ENCODE measurements at regions not wholly inside any gene's neighbourhood (a gene's known extent, or its start where the extent isn't known, plus 50 kb on each side); places are given as distances from the start of the nearest gene placed in this dataset.

DNA sequence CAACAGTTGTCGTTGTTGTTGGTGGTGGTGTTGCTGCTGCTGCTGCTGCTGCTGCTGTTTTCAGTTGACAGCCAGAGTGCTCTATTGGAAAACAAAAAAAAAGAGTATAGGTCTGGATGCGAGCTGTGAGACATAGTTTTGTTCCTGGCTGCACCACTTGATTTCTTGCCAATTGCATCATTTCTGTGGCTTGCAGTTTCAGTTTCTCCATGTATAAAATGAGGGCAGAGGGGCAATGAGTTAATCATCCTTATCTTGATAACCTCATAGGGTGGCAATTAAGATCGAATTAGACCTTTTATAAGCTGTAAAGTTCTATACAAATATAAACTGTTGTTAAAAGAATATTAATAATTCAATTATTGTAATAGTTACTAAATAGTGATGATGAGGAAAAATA is 156.7 kb downstream of the DMRTA2 start:
- Histone ChIP-seq H3K4me3 (ENCODE audit: low read depth, low read length, poor library complexity, severe bottlenecking) (no peak overlapping the region), H3K4me2 (ENCODE audit: low read length) (no peak overlapping the region), H3K79me2 (ENCODE audit: insufficient read depth, low read depth, low read length) (no peaks in the 10 kb centered on the region), H3K36me3 (ENCODE audit: insufficient read depth, low read length) (no peaks in the 10 kb centered on the region), H3K9me2 (ENCODE audit: insufficient read depth, low read length) (no peaks in the 10 kb centered on the region), H3K9me3 (ENCODE audit: low read length) (no peaks in the 10 kb centered on the region), H3K4me1 (ENCODE audit: insufficient read depth, low read length, poor library complexity, severe bottlenecking) (no peaks in the 10 kb centered on the region), H4K20me1 (ENCODE audit: insufficient read depth, low read length) (no peaks in the 10 kb centered on the region), H3K27ac (ENCODE audit: low read depth, low read length, poor library complexity, severe bottlenecking) (no peak overlapping the region), H2AFZ (ENCODE audit: low read length) (no peak overlapping the region)
- DNase-seq (ENCODE audit: low spot score) = no peak
- TF ChIP-seq EZH2phosphoT487 (IDR thresholded peaks at IDR 0.05; ENCODE audit: borderline replicate concordance, low read depth, low read length) = no peak
- no peak for TF ChIP-seq CTCF (conservative IDR thresholded peaks at IDR 0.05; ENCODE audit: low read length)
- ChIA-PET CTCF (ENCODE audit: unreplicated experiment) (no interaction called here), POLR2A (interaction anchor here (0.5 kb wide), 1 partner anchor 35 kb away, joined by 3 read pairs; no protein-coding TSS in a partner anchor)
- no TSS peak for BruUV-seq (replicated peaks)
- intact Hi-C loops (cut with micrococcal nuclease; ENCODE audit: unreplicated experiment) = no loop called here

GRCh38 chr1:50265790-50266314 is 157.1 kb downstream of the ELAVL4 start:
- Histone ChIP-seq H3K9me2 (ENCODE audit: insufficient read depth, low read length) (no peaks in the 10 kb centered on the region), H3K36me3 (ENCODE audit: insufficient read depth, low read length) (no peaks in the 10 kb centered on the region), H2AFZ (ENCODE audit: low read length) (no peak overlapping the region), H3K4me2 (ENCODE audit: low read length) (no peak overlapping the region), H3K79me2 (ENCODE audit: insufficient read depth, low read depth, low read length) (no peaks in the 10 kb centered on the region), H3K9me3 (ENCODE audit: low read length) (no peaks in the 10 kb centered on the region), H3K4me3 (ENCODE audit: low read depth, low read length, poor library complexity, severe bottlenecking) (no peak overlapping the region), H3K27ac (ENCODE audit: low read depth, low read length, poor library complexity, severe bottlenecking) (no peak overlapping the region), H3K4me1 (ENCODE audit: insufficient read depth, low read length, poor library complexity, severe bottlenecking) (no peaks in the 10 kb centered on the region), H4K20me1 (ENCODE audit: insufficient read depth, low read length) (no peaks in the 10 kb centered on the region)
- CTCF ChIA-PET (ENCODE audit: unreplicated experiment) = no interaction called here
- POLR2A ChIA-PET = no interaction called here
- intact Hi-C loops (cut with micrococcal nuclease; ENCODE audit: unreplicated experiment) = no loop called here
- no TSS peak for BruUV-seq (replicated peaks)
- no peak for TF ChIP-seq EZH2phosphoT487 (IDR thresholded peaks at IDR 0.05; ENCODE audit: borderline replicate concordance, low read depth, low read length)
- TF ChIP-seq CTCF (conservative IDR thresholded peaks at IDR 0.05; ENCODE audit: low read length) = no peak
- no peak for DNase-seq (ENCODE audit: low spot score)

GRCh38 chr1:50264590-50264989 is 155.9 kb downstream of the ELAVL4 start:
- no peaks in the 10 kb centered on the region for H3K9me2 ChIP-seq (ENCODE audit: insufficient read depth, low read length)
- intact Hi-C loops (cut with micrococcal nuclease; ENCODE audit: unreplicated experiment) = no loop called here
- TF ChIP-seq CTCF (conservative IDR thresholded peaks at IDR 0.05; ENCODE audit: low read length) = no peak
- TF ChIP-seq EZH2phosphoT487 (IDR thresholded peaks at IDR 0.05; ENCODE audit: borderline replicate concordance, low read depth, low read length) = no peak
- no peak overlapping the region for H2AFZ ChIP-seq (ENCODE audit: low read length)
- no peak overlapping the region for H3K27ac ChIP-seq (ENCODE audit: low read depth, low read length, poor library complexity, severe bottlenecking)
- no TSS peak for BruUV-seq (replicated peaks)
- no peaks in the 10 kb centered on the region for H4K20me1 ChIP-seq (ENCODE audit: insufficient read depth, low read length)
- ChIA-PET CTCF (ENCODE audit: unreplicated experiment) (no interaction called here), POLR2A (no interaction called here)
- H3K36me3 ChIP-seq (ENCODE audit: insufficient read depth, low read length) = no peaks in the 10 kb centered on the region
- H3K4me3 ChIP-seq (ENCODE audit: low read depth, low read length, poor library complexity, severe bottlenecking) = no peak overlapping the region
- H3K4me1 ChIP-seq (ENCODE audit: insufficient read depth, low read length, poor library complexity, severe bottlenecking) = no peaks in the 10 kb centered on the region
- no peak overlapping the region for H3K4me2 ChIP-seq (ENCODE audit: low read length)
- no peaks in the 10 kb centered on the region for H3K79me2 ChIP-seq (ENCODE audit: insufficient read depth, low read depth, low read length)
- no peaks in the 10 kb centered on the region for H3K9me3 ChIP-seq (ENCODE audit: low read length)
- DNase-seq (ENCODE audit: low spot score) = no peak
